B cell (primary cell): ENCODE measurements at regions not wholly inside any gene's neighbourhood (a gene's known extent, or its start where the extent isn't known, plus 50 kb on each side); places are given as distances from the start of the nearest gene placed in this dataset.

Experiments
- ATAC-seq: fragments of 200-7000 bp; cut with Tn5 transposase; one replicate; pipeline ENCODE4 v1.10.0; 2021; ENCODE audit warnings: low read depth, mild to moderate bottlenecking, moderate number of reproducible peaks, moderate library complexity
- CTCF ChIA-PET: fragments of 350-600 bp; sonication (Branson Sonifier 250); formaldehyde crosslinking; loops from one replicate; lab custom pipeline; 2021; ENCODE audit warnings: antibody characterized with exemption, inconsistent platforms; lab: Charles Lee
- POLR2A ChIA-PET: fragments of 350-600 bp; sonication (Branson Sonifier 250); formaldehyde crosslinking; loops from one replicate; lab custom pipeline; 2021; ENCODE audit warnings: antibody characterized with exemption; lab: Charles Lee
- DNase-seq: peaks from one replicate; pipeline ENCODE4 v3.0.0; 2013
- H2AFZ ChIP-seq: 2 replicates; pipeline ENCODE4 v1.6.1; 2012; ENCODE audit warnings: mild to moderate bottlenecking, low read depth, low read length; ENCODE audit not compliant: insufficient read depth, poor library complexity, severe bottlenecking
- H3K27ac ChIP-seq, 2 donors: 1 replicate in 1 of 2; 2 replicates in 1 of 2; pipeline ENCODE4 v1.5.1; 2012 to 2013; ENCODE audit warnings: low read length in 2 of 2, mild to moderate bottlenecking in 2 of 2, moderate library complexity in 1 of 2
- H3K27me3 ChIP-seq, 4 experiments: fragments of 200-600 bp in 1 of 4; sonication (generic) in 1 of 4; replicated peaks in 1 of 4; 1 replicate in 2 of 4; 2 replicates in 2 of 4; pipeline versions ENCODE4 v1.6.1 to v1.7.0; 2013 to 2016; ENCODE audit warnings: low read length in 3 of 4, mild to moderate bottlenecking in 2 of 4, mixed read lengths in 1 of 4, moderate library complexity in 1 of 4; ENCODE audit not compliant: insufficient read depth in 4 of 4, control insufficient read depth in 3 of 4; ENCODE audit errors: control extremely low read depth in 1 of 4
- H3K36me3 ChIP-seq, 2 experiments: replicated peaks in 1 of 2; 1 replicate in 1 of 2; 2 replicates in 1 of 2; pipeline versions ENCODE4 v1.6.1 to v1.7.1; 2013; ENCODE audit warnings: low read length in 1 of 2; ENCODE audit not compliant: insufficient read depth in 2 of 2, control insufficient read depth in 1 of 2; ENCODE audit errors: control extremely low read depth in 1 of 2, extremely low read depth in 1 of 2
- H3K4me1 ChIP-seq, 2 donors: fragments of 200-600 bp in 1 of 2; sonication (generic) in 1 of 2; 1 replicate in 1 of 2; 2 replicates in 1 of 2; pipeline versions ENCODE4 v1.5.1 to v1.6.1; 2013 to 2017; ENCODE audit warnings: low read length in 2 of 2; ENCODE audit not compliant: control insufficient read depth in 2 of 2, insufficient read depth in 2 of 2
- H3K4me2 ChIP-seq: replicated peaks from 2 replicates; pipeline ENCODE3; 2012; ENCODE audit warnings: mild to moderate bottlenecking, low read depth, low read length; ENCODE audit not compliant: poor library complexity, severe bottlenecking
- H3K4me3 ChIP-seq, 5 experiments: fragments of 200-600 bp in 1 of 5; sonication (generic) in 1 of 5; 1 replicate in 3 of 5; 2 replicates in 2 of 5; pipeline versions ENCODE4 v1.5.1 to v1.7.0; 2011 to 2016; ENCODE audit warnings: low read length in 4 of 5, mild to moderate bottlenecking in 4 of 5, low read depth in 2 of 5, control low read depth in 1 of 5, moderate library complexity in 1 of 5; ENCODE audit not compliant: insufficient read depth in 1 of 5; ENCODE audit errors: control extremely low read depth in 1 of 5, extremely low read depth in 1 of 5
- H3K79me2 ChIP-seq: fragments of 200-600 bp; sonication (generic); one replicate; pipeline ENCODE4 v1.6.0; 2016; ENCODE audit warnings: low read length; ENCODE audit not compliant: control insufficient read depth, insufficient read depth
- H3K9ac ChIP-seq: fragments of 200-600 bp; sonication (generic); 2 replicates; pipeline ENCODE4 v1.6.1; 2017; ENCODE audit warnings: mild to moderate bottlenecking, low read length, moderate library complexity
- H3K9me3 ChIP-seq, 3 donors: one replicate each; pipeline versions ENCODE4 v1.6.1 to v1.7.1; 2013; ENCODE audit warnings: low read length in 2 of 3; ENCODE audit not compliant: control insufficient read depth in 2 of 3, insufficient read depth in 1 of 3; ENCODE audit errors: control extremely low read depth in 1 of 3
- H4K20me1 ChIP-seq: 2 replicates; pipeline ENCODE4 v1.6.0; 2012; ENCODE audit warnings: mild to moderate bottlenecking, low read length; ENCODE audit not compliant: insufficient read depth, control insufficient read depth, poor library complexity, severe bottlenecking
- H3K27ac Mint-ChIP-seq: one replicate; pipeline ENCODE4 v1.8.0; 2021; ENCODE audit warnings: mixed read lengths
- H3K27me3 Mint-ChIP-seq: one replicate; pipeline ENCODE4 v1.8.0; 2021; ENCODE audit warnings: mixed read lengths
- H3K4me1 Mint-ChIP-seq: one replicate; pipeline ENCODE4 v1.8.0; 2021; ENCODE audit warnings: mixed read lengths
- H3K4me3 Mint-ChIP-seq: one replicate; pipeline ENCODE4 v1.8.0; 2021; ENCODE audit warnings: mixed read lengths
- H3K9me3 Mint-ChIP-seq: one replicate; pipeline ENCODE4 v1.8.0; 2022; ENCODE audit warnings: mixed read lengths; ENCODE audit not compliant: insufficient read depth
- CTCF ChIP-seq: fragments of 200-600 bp; IDR thresholded peaks from one replicate; pipeline ENCODE4 v1.8.0; 2022; ENCODE audit warnings: antibody characterized with exemption, mild to moderate bottlenecking
- EZH2 ChIP-seq: IDR thresholded peaks from 2 replicates; pipeline ENCODE4 v1.6.1; 2012; ENCODE audit warnings: borderline replicate concordance, low read depth, mild to moderate bottlenecking, moderate library complexity, low read length; ENCODE audit not compliant: insufficient read depth, poor library complexity, severe bottlenecking
- WGBS: methylation state at CpG from one replicate; pipeline ENCODE4 v1.1.5; 2013; ENCODE audit warnings: missing lambda C conversion rate; ENCODE audit not compliant: insufficient coverage; 5-methylcytosine and 5-hydroxymethylcytosine counted together
- intact Hi-C: fragments of 100-400 bp; cut with micrococcal nuclease; formaldehyde crosslinking; loops from one replicate; pipeline ENCODE4 v1.10.0; 2022

- no peak for TF ChIP-seq EZH2
- no peak for TF ChIP-seq CTCF
- Histone ChIP-seq H3K4me3 (no peak overlapping the region), H3K4me1 (no peaks in the 10 kb centered on the region), H3K9ac (no peak overlapping the region), H3K27ac (no peak overlapping the region), H3K9me3 (no peaks in the 10 kb centered on the region), H3K4me2 (no peak overlapping the region), H2AFZ (no peak overlapping the region), H4K20me1 (no peaks in the 10 kb centered on the region), H3K79me2 (no peaks in the 10 kb centered on the region), H3K36me3 (no peaks in the 10 kb centered on the region), H3K27me3 (no peaks in the 10 kb centered on the region)
- ChIA-PET CTCF (no interaction called here), POLR2A (no interaction called here)
- Mint-ChIP-seq H3K27ac (no peak overlapping the region), H3K4me3 (no peak overlapping the region), H3K4me1 (no peaks in the 10 kb centered on the region), H3K9me3 (no peaks in the 10 kb centered on the region), H3K27me3 (peaks cover 14% of the 10 kb centered on the region)
- no peak for ATAC-seq
- WGBS, result 89% methylated on average over 15 of the region's 15 CpGs
- intact Hi-C loops, result no loop called here
- no peak for DNase-seq
These were observed 108.8 kb downstream of the ACKR3 start for GRCh38 chr2:236678307-236678975.

GRCh38 chr2:236679884-236680860 lies 110.5 kb downstream of the ACKR3 start:
- no peaks in the 10 kb centered on the region for H3K79me2 ChIP-seq
- DNase-seq (no peak), ATAC-seq (no peak)
- TF ChIP-seq CTCF (no peak), EZH2 (no peak)
- H3K27me3 Mint-ChIP-seq, result peaks cover 7% of the 10 kb centered on the region
- no peak overlapping the region for H2AFZ ChIP-seq
- no peaks in the 10 kb centered on the region for H3K4me1 Mint-ChIP-seq
- H3K36me3 ChIP-seq, result no peaks in the 10 kb centered on the region
- H3K9ac ChIP-seq, result no peak overlapping the region
- no peak overlapping the region for H3K4me3 Mint-ChIP-seq
- no peaks in the 10 kb centered on the region for H4K20me1 ChIP-seq
- CTCF ChIA-PET, result no interaction called here
- H3K4me2 ChIP-seq, result no peak overlapping the region
- H3K4me1 ChIP-seq, result no peaks in the 10 kb centered on the region
- no peaks in the 10 kb centered on the region for H3K9me3 ChIP-seq
- no peak overlapping the region for H3K27ac ChIP-seq
- POLR2A ChIA-PET, result no interaction called here
- WGBS, result no CpG with 5 or more reads among the region's 10 CpGs
- H3K27ac Mint-ChIP-seq, result no peak overlapping the region
- no peak overlapping the region for H3K4me3 ChIP-seq
- intact Hi-C loops, result no loop called here
- no peaks in the 10 kb centered on the region for H3K27me3 ChIP-seq
- no peaks in the 10 kb centered on the region for H3K9me3 Mint-ChIP-seq
